ENCODE measurements at regions not wholly inside any gene's neighbourhood (a gene's known extent, or its start where the extent isn't known, plus 50 kb on each side); places are given as distances from the start of the nearest gene placed in this dataset.

DNA sequence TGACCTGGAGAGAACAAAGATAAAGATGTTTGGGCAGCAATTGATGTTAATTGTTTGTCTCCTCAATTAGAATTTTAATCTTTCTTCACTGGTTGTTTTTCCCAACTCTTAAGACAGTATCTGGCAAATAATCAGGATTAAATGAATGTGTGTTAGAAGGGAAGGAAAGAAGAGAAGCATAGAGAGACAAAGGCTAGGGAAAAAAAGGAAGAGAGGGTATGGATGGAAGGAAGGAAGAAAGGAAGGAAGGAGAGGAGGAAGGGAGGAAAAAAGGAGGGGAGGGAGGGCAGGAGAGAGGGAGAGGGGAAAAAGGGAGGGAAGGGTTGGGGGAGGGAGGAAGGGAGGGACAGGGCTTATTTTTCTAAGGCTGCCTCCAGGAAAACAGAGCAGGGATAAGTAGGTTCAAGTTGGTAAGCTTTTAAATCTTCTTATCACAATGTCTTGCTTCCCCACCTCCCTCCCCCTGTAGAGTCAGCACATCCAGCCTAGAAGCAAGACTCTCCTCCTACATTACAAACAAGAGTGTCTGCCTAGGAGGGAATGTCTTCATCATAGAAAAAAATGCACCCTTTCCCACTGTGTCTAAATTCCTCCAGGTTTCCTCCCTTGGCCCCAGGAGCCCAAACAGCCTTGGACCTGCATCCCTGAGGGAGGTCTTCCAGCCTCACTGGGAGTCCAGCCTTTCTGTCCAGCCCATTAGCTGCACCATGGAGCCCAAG, 447.8 kb upstream of the JARID2 start:
- TF ChIP-seq RORB (CRISPR knock-in tag; IDR thresholded peaks at IDR 0.05), result no peak

DNA sequence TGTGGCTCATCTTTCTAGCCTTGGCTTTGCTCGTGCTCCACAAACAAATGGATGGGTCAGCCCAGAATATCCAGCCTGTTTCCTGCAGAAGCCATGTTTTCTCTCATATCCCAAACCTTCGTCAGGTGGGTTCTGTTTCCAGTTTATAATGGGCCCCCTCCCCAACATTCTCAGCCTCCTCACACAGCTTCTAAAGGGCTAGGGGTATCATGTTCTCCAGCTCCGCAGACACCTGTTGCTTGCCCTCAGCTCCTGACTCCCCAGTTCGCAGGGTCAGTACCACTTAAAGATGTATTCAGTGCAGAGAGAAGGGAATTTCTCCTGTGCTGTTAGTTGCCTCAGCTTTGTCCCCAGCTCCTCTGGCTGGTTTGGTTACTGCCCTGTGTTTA, 447.3 kb upstream of the JARID2 start:
- Mint-ChIP-seq H3K9me3 (peaks cover 18% of the 10 kb centered on the region), H3K36me3 (peaks cover 18% of the 10 kb centered on the region), H3K27me3 (ENCODE audit: low read depth) (peaks cover 2% of the 10 kb centered on the region; the same call in 1 of the 2 replicates), H3K4me3 (no peak overlapping the region), H3K4me1 (peaks cover 35% of the 10 kb centered on the region), H3K27ac (peak overlapping the region; percentile 54)
- DNase-seq (ENCODE audit: low spot score) (no peak), ATAC-seq (no peak)
- ChIA-PET CTCF (interaction anchor here (1.1 kb wide), 1 partner anchor 13 kb away, joined by 3 read pairs; no protein-coding TSS in a partner anchor), POLR2A (no interaction called here)
- TF ChIP-seq, protein P1, sequence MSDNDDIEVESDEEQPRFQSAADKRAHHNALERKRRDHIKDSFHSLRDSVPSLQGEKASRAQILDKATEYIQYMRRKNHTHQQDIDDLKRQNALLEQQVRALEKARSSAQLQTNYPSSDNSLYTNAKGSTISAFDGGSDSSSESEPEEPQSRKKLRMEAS (CRISPR knock-in tag; IDR thresholded peaks at IDR 0.05), result no peak
- TF ChIP-seq HMGA2 (CRISPR knock-in tag; IDR thresholded peaks at IDR 0.05) (no peak), ZNF219 (CRISPR knock-in tag; IDR thresholded peaks at IDR 0.05; ENCODE audit: borderline replicate concordance) (no peak), CREM (CRISPR knock-in tag; IDR thresholded peaks at IDR 0.05) (no peak), NFYB (CRISPR knock-in tag; conservative IDR thresholded peaks at IDR 0.05; ENCODE audit: low read depth) (no peak), MLX (CRISPR knock-in tag; IDR thresholded peaks at IDR 0.05) (no peak)

More for the DNA sequence above, 447.8 kb upstream of the JARID2 start:
- H3K27me3 Mint-ChIP-seq (ENCODE audit: low read depth), result no peaks in the 10 kb centered on the region
- peaks cover 18% of the 10 kb centered on the region for H3K36me3 Mint-ChIP-seq
- peaks cover 32% of the 10 kb centered on the region for H3K4me1 Mint-ChIP-seq
- DNase-seq (ENCODE audit: low spot score) (no peak), ATAC-seq (no peak)
- H3K9me3 Mint-ChIP-seq, result peaks cover 18% of the 10 kb centered on the region
- H3K27ac Mint-ChIP-seq, result peak overlapping the region; percentile 54
- no peak overlapping the region for H3K4me3 Mint-ChIP-seq
- ChIA-PET CTCF (no interaction called here), POLR2A (no interaction called here)

DNA sequence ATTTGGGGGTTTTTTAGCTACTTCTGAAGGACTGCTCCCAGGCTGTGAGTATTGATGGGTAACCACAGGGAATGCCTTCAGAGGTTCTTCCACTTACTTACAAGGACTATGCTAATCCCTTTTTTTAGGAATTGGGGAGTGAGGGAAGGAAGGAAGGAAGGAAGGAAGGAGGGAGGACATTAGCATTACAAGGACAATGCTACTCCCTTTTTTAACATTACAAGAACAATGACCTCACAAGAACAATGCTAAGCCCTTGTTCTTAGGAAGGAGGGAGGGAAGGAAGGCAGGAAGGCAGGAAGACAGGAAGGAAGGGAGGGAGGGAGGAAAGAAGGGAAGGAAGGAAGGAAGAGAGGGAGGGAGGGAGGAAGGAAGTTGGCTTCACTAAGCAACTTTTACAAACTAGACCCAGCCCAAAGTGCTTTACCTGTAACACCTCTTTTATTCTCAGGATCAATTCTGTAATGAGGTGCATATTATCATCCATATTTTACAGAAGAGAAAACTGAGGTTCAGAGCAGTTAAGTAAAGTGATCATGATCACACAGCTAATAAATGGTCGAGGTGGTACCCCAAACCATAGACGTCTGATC, 446.8 kb upstream of the JARID2 start:
- Mint-ChIP-seq H3K27ac (peak overlapping the region; percentile 54), H3K9me3 (peaks cover 18% of the 10 kb centered on the region), H3K27me3 (ENCODE audit: low read depth) (peaks cover 7% of the 10 kb centered on the region), H3K36me3 (peaks cover 21% of the 10 kb centered on the region), H3K4me3 (no peak overlapping the region), H3K4me1 (peaks cover 40% of the 10 kb centered on the region)
- POLR2A ChIA-PET, result no interaction called here
- no peak for TF ChIP-seq ZNF512 (CRISPR knock-in tag; IDR thresholded peaks at IDR 0.05; ENCODE audit: borderline replicate concordance)
- peak; percentile 100 for TF ChIP-seq ETV6 (CRISPR knock-in tag; IDR thresholded peaks at IDR 0.05)
- DNase-seq (ENCODE audit: low spot score) (no peak), ATAC-seq (peak; percentile 57)
- CTCF ChIA-PET, result interaction anchor here (1.1 kb wide), 1 partner anchor 13 kb away, joined by 3 read pairs; no protein-coding TSS in a partner anchor

- ATAC-seq (peak; percentile 90), DNase-seq (ENCODE audit: low spot score) (peak; percentile 43)
- H3K9me3 Mint-ChIP-seq, result peaks cover 18% of the 10 kb centered on the region
- POLR2A ChIA-PET, result no interaction called here
- no peak overlapping the region; the same call in 1 of the 2 replicates for H3K27ac Mint-ChIP-seq
- CTCF ChIA-PET, result no interaction called here
- no peak overlapping the region for H3K4me3 Mint-ChIP-seq
- peaks cover 21% of the 10 kb centered on the region for H3K36me3 Mint-ChIP-seq
- H3K27me3 Mint-ChIP-seq (ENCODE audit: low read depth), result peaks cover 15% of the 10 kb centered on the region
- H3K4me1 Mint-ChIP-seq, result peaks cover 41% of the 10 kb centered on the region
- TF ChIP-seq, protein P2, sequence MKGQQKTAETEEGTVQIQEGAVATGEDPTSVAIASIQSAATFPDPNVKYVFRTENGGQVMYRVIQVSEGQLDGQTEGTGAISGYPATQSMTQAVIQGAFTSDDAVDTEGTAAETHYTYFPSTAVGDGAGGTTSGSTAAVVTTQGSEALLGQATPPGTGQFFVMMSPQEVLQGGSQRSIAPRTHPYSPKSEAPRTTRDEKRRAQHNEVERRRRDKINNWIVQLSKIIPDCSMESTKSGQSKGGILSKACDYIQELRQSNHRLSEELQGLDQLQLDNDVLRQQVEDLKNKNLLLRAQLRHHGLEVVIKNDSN (CRISPR knock-in tag; IDR thresholded peaks at IDR 0.05), result peak; percentile 95
- no peak for TF ChIP-seq ELF4 (CRISPR knock-in tag; IDR thresholded peaks at IDR 0.05; ENCODE audit: low read depth)
- TF ChIP-seq RELA (CRISPR knock-in tag; IDR thresholded peaks at IDR 0.05; ENCODE audit: borderline replicate concordance), result no peak
- TF ChIP-seq NFE2L1 (CRISPR knock-in tag; IDR thresholded peaks at IDR 0.05), result no peak
- no peak for TF ChIP-seq ZNF138 (CRISPR knock-in tag; conservative IDR thresholded peaks at IDR 0.05)
- no peak for TF ChIP-seq KAT7 (CRISPR knock-in tag; IDR thresholded peaks at IDR 0.05; ENCODE audit: borderline replicate concordance)
- TF ChIP-seq PRRX2 (CRISPR knock-in tag; IDR thresholded peaks at IDR 0.05), result no peak
- no peak for TF ChIP-seq RORB (CRISPR knock-in tag; IDR thresholded peaks at IDR 0.05)
- TF ChIP-seq TEAD1 (CRISPR knock-in tag; IDR thresholded peaks at IDR 0.05), result no peak
- peak; percentile 43; the same call in 1 of the 2 replicates for TF ChIP-seq FOXK1 (CRISPR knock-in tag; IDR thresholded peaks at IDR 0.05)
- no peak for TF ChIP-seq CBFB (CRISPR knock-in tag; IDR thresholded peaks at IDR 0.05; ENCODE audit: low read depth)
- TF ChIP-seq ZNF671 (CRISPR knock-in tag; IDR thresholded peaks at IDR 0.05), result no peak
- TF ChIP-seq SP1 (CRISPR knock-in tag; conservative IDR thresholded peaks at IDR 0.05), result no peak
- no peak for TF ChIP-seq GTF2I (CRISPR knock-in tag; conservative IDR thresholded peaks at IDR 0.05)
- TF ChIP-seq AFF4 (CRISPR knock-in tag; IDR thresholded peaks at IDR 0.05; ENCODE audit: borderline replicate concordance), result no peak
Measured at GRCh38 chr6:14799928-14800327, 445.9 kb upstream of the JARID2 start.
